ENCODE measurements at regions not wholly inside any gene's neighbourhood (a gene's known extent, or its start where the extent isn't known, plus 50 kb on each side); places are given as distances from the start of the nearest gene placed in this dataset.

GRCh38 chr15:70204652-70205051, 106.9 kb upstream of the TLE3 start:
- H3K4me3 ChIP-seq (ENCODE audit: control insufficient read depth, low read depth, low read length), result no peak overlapping the region
- TF ChIP-seq, protein P1, sequence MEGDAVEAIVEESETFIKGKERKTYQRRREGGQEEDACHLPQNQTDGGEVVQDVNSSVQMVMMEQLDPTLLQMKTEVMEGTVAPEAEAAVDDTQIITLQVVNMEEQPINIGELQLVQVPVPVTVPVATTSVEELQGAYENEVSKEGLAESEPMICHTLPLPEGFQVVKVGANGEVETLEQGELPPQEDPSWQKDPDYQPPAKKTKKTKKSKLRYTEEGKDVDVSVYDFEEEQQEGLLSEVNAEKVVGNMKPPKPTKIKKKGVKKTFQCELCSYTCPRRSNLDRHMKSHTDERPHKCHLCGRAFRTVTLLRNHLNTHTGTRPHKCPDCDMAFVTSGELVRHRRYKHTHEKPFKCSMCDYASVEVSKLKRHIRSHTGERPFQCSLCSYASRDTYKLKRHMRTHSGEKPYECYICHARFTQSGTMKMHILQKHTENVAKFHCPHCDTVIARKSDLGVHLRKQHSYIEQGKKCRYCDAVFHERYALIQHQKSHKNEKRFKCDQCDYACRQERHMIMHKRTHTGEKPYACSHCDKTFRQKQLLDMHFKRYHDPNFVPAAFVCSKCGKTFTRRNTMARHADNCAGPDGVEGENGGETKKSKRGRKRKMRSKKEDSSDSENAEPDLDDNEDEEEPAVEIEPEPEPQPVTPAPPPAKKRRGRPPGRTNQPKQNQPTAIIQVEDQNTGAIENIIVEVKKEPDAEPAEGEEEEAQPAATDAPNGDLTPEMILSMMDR (IDR thresholded peaks at IDR 0.05; ENCODE audit: control insufficient read depth, insufficient read depth, low read depth, low read length, missing control alignments), result no peak
- no peak for DNase-seq (ENCODE audit: low read depth)

DNA sequence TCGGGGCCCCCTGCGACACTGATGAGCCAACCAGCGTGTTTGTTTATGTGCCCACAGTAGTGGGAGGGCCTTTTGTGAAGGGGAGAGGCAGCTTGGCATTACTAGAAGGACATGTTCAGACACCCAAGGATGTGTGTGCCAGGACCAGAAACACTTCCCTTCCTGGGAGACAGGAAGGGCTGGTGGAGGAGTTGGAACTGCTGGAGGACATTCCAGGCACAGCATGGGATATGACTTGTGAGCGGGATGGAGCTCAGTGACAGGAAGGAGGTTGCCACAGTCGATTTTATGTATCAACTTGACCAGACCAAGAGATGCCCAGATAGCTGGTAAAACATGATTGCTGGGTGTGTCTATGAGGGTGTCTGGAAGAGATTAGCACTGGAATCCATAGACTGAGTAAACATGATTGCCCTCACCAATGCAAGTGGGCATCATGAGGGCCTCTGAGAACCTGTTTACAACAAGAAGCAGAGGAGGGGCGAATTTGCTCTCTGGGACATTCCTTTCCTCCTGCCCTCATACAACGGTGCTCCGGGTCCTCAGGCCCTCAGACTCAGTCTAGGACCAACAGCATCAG, 106.4 kb upstream of the TLE3 start:
- no peak for DNase-seq (ENCODE audit: low read depth)
- TF ChIP-seq, protein P1 (IDR thresholded peaks at IDR 0.05; ENCODE audit: control insufficient read depth, insufficient read depth, low read depth, low read length, missing control alignments), result no peak
- H3K4me3 ChIP-seq (ENCODE audit: control insufficient read depth, low read depth, low read length), result no peak overlapping the region

GRCh38 chr15:70202756-70203155, 105.0 kb upstream of the TLE3 start:
- H3K4me3 ChIP-seq (ENCODE audit: control insufficient read depth, low read depth, low read length), result no peak overlapping the region
- TF ChIP-seq, protein P1 (IDR thresholded peaks at IDR 0.05; ENCODE audit: control insufficient read depth, insufficient read depth, low read depth, low read length, missing control alignments), result no peak
- DNase-seq (ENCODE audit: low read depth), result no peak

DNA sequence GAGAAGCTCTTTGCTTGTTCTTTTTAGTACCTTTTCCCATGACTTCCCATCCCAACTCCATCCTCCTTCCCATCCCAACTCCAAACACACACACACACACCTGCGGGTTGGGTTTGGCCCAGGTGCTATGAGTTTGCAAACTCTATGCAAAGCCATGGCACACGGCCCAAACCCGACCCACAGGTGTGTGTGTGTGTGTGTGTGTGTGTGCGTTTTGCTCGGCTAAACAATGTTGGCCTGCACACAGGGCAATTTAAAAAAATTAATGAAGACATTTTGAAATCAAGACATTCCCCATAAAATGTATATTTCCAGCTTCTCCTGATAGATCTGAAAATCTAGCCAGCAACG, 103.7 kb upstream of the TLE3 start:
- TF ChIP-seq, protein P1 (IDR thresholded peaks at IDR 0.05; ENCODE audit: control insufficient read depth, insufficient read depth, low read depth, low read length, missing control alignments), result no peak
- DNase-seq (ENCODE audit: low read depth), result no peak
- H3K4me3 ChIP-seq (ENCODE audit: control insufficient read depth, low read depth, low read length), result no peak overlapping the region

- no peak for DNase-seq (ENCODE audit: low read depth)
- no peak overlapping the region for H3K4me3 ChIP-seq (ENCODE audit: control insufficient read depth, low read depth, low read length)
- TF ChIP-seq, protein P1 (IDR thresholded peaks at IDR 0.05; ENCODE audit: control insufficient read depth, insufficient read depth, low read depth, low read length, missing control alignments), result no peak
Observed at GRCh38 chr15:70200511-70201424, 103.1 kb upstream of the TLE3 start.

- DNase-seq (ENCODE audit: low read depth), result no peak
- TF ChIP-seq, protein P1 (IDR thresholded peaks at IDR 0.05; ENCODE audit: control insufficient read depth, insufficient read depth, low read depth, low read length, missing control alignments), result no peak
Observed at GRCh38 chr15:70199540-70200410, 102.1 kb upstream of the TLE3 start.

More at GRCh38 chr15:70199540-70200410, 102.1 kb upstream of the TLE3 start:
- no peak overlapping the region for H3K4me3 ChIP-seq (ENCODE audit: control insufficient read depth, low read depth, low read length)

Measured in AG09309 (cell line).